Testis (tissue), 2 donors: ENCODE measurements at regions not wholly inside any gene's neighbourhood (a gene's known extent, or its start where the extent isn't known, plus 50 kb on each side); places are given as distances from the start of the nearest gene placed in this dataset.

Source experiments
- POLR2A ChIP-seq: fragments of 450-650 bp; IDR thresholded peaks from one replicate; pipeline ENCODE4 v1.6.1; 2017; ENCODE audit warnings: antibody characterized with exemption, mild to moderate bottlenecking, moderate library complexity
- TF ChIP-seq, protein P1 (sequence below), 3 experiments: fragments of 450-650 bp in 2 of 3; fragments of 200-600 bp in 1 of 3; sonication (generic) in 1 of 3; IDR thresholded peaks; one replicate each; pipeline ENCODE4 v1.5.1; 2016 to 2019; ENCODE audit warnings: antibody characterized with exemption in 3 of 3, mild to moderate bottlenecking in 2 of 3, moderate library complexity in 1 of 3

DNA sequence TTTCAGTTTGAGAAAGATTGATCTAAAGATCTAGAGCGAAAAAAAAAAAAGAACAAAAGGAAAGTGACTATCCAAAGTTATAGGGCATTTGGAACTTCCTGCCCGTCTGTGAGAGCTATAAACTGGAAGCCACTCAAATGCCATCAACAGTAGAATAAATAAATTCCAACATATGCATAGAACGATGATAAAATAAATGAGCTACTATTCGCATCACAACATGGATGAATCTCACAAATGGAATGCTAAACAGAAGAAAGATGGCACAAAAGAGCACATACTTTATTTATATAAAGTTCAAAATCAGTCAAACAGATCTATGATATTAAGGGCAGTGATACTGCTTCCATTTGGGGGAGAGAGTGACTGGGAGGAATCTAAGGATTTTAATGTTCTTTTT lies 128.8 kb downstream of the TTC32 start:
- TF ChIP-seq, protein P1, sequence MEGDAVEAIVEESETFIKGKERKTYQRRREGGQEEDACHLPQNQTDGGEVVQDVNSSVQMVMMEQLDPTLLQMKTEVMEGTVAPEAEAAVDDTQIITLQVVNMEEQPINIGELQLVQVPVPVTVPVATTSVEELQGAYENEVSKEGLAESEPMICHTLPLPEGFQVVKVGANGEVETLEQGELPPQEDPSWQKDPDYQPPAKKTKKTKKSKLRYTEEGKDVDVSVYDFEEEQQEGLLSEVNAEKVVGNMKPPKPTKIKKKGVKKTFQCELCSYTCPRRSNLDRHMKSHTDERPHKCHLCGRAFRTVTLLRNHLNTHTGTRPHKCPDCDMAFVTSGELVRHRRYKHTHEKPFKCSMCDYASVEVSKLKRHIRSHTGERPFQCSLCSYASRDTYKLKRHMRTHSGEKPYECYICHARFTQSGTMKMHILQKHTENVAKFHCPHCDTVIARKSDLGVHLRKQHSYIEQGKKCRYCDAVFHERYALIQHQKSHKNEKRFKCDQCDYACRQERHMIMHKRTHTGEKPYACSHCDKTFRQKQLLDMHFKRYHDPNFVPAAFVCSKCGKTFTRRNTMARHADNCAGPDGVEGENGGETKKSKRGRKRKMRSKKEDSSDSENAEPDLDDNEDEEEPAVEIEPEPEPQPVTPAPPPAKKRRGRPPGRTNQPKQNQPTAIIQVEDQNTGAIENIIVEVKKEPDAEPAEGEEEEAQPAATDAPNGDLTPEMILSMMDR (IDR thresholded peaks at IDR 0.05) = no peak
- no peak for TF ChIP-seq POLR2A
